Spleen (tissue), 11 donors: ENCODE measurements at regions not wholly inside any gene's neighbourhood (a gene's known extent, or its start where the extent isn't known, plus 50 kb on each side); places are given as distances from the start of the nearest gene placed in this dataset.
"Not testable (repeated sequence)": the region's sequence is repeated elsewhere in the genome, so short reads cannot be mapped to it uniquely, and the experiment has no call there.

Experiments used
- DNase-seq: peaks from one replicate; pipeline ENCODE4 v3.0.0-alpha.2; 2020
- H3K27ac ChIP-seq, 8 donors: fragments of 200-600 bp; sonication (generic) in 7 of 8; 1 replicate in 4 of 8; 2 replicates in 4 of 8; pipeline versions ENCODE4 v1.5.0 to v1.8.0; 2016 to 2021; ENCODE audit warnings: inconsistent platforms in 4 of 8, mild to moderate bottlenecking in 4 of 8, moderate library complexity in 1 of 8
- H3K27me3 ChIP-seq, 7 donors: fragments of 200-600 bp; sonication (generic) in 6 of 7; replicated peaks in 1 of 7; 1 replicate in 4 of 7; 2 replicates in 3 of 7; pipeline versions ENCODE4 v1.5.0 to v1.8.0; 2016 to 2021; ENCODE audit warnings: inconsistent platforms in 3 of 7, mild to moderate bottlenecking in 1 of 7
- H3K36me3 ChIP-seq, 6 donors: fragments of 200-600 bp; sonication (generic) in 5 of 6; 1 replicate in 4 of 6; 2 replicates in 2 of 6; pipeline versions ENCODE4 v1.5.0 to v1.8.0; 2016 to 2021; ENCODE audit warnings: inconsistent platforms in 2 of 6
- H3K4me1 ChIP-seq, 6 donors: fragments of 200-600 bp; sonication (generic) in 5 of 6; 1 replicate in 3 of 6; 2 replicates in 3 of 6; pipeline versions ENCODE4 v1.5.0 to v1.8.0; 2016 to 2021; ENCODE audit warnings: inconsistent platforms in 3 of 6
- H3K4me3 ChIP-seq, 8 donors: fragments of 200-600 bp; sonication (generic) in 7 of 8; 1 replicate in 4 of 8; 2 replicates in 4 of 8; pipeline versions ENCODE4 v1.5.0 to v1.8.0; 2016 to 2021; ENCODE audit warnings: inconsistent platforms in 4 of 8, mild to moderate bottlenecking in 4 of 8, moderate library complexity in 2 of 8
- H3K9me3 ChIP-seq, 8 donors: fragments of 200-600 bp; sonication (generic) in 7 of 8; 1 replicate in 4 of 8; 2 replicates in 4 of 8; pipeline versions ENCODE4 v1.5.0 to v1.8.0; 2016 to 2021; ENCODE audit warnings: inconsistent platforms in 4 of 8
- POLR2A ChIP-seq, 3 donors: fragments of 450-650 bp; IDR thresholded peaks; one replicate each; pipeline ENCODE4 v1.5.1; 2017; ENCODE audit warnings: antibody characterized with exemption in 3 of 3, mild to moderate bottlenecking in 1 of 3
- POLR2AphosphoS5 ChIP-seq, 3 donors: sonication (generic); formaldehyde crosslinking; IDR thresholded peaks; one replicate each; pipeline ENCODE4 v1.5.1; 2017; ENCODE audit warnings: antibody characterized with exemption in 3 of 3
- WGBS, 5 donors: extraction: QIAGEN DNeasy Blood & Tissue Kit in 3 of 5; methylation state at CpG; one replicate each; pipeline versions ENCODE4 v1.1.5 to v1.1.7; 2013 to 2018; 5-methylcytosine and 5-hydroxymethylcytosine counted together
- intact Hi-C: fragments of 100-400 bp; cut with DNase I; formaldehyde crosslinking; loops from one replicate; pipeline ENCODE4 v1.15.0; 2023; ENCODE audit warnings: low total_unique reads
- TF ChIP-seq, protein P1 (sequence below), 11 experiments: fragments of 200-600 bp in 7 of 11; fragments of 450-650 bp in 4 of 11; sonication (generic) in 4 of 11; IDR thresholded peaks in 8 of 11; conservative IDR thresholded peaks in 3 of 11; 1 replicate in 7 of 11; 2 replicates in 4 of 11; pipeline versions ENCODE4 v1.4.0 to v1.8.0; 2016 to 2021; ENCODE audit warnings: antibody characterized with exemption in 11 of 11, inconsistent platforms in 4 of 11, mild to moderate bottlenecking in 1 of 11
- donor health status: healthy with polysubstance abuse.
- donor health status: DM: no; HTN: no; CAD: no; lungs with moderate emphysema.
- donor health status: DM: no; HTN: no; CAD: no.
- donor health status: Bipolar disorder and iron deficiency.
- donor health status: healthy.
- donor health status: DM: no; HTN: no; CAD: no.
- donor health status: DM: yes; HTN: yes; CAD: no.

DNA sequence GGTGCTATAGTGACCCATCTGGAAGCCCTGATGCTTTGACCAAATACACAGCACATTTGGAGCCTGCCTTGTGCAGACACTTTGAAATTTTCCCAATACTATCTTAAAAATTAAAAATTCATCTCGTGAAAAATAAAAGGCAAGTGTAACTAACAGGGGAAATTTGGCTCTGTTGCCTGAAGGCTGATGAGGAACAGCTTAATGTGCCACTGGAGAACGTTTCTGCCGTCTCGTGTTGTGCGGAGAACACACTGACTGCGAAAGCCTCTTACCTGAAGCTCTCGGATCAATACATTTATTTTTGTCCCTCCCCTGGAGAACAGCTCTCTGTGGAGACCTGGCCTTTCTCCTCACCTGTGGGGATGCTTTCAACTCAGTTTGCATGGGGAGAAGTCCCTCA, 77.2 kb upstream of the CHST15 start:
- peaks cover 0 to 3% (median 0%) of the 10 kb centered on the region in 7 donors for H3K27me3 ChIP-seq
- H3K9me3 ChIP-seq: no peaks in the 10 kb centered on the region
- 84 to 94% (median 91%) methylated on average over 7 of the region's 7 CpGs for WGBS, 5 donors
- TF ChIP-seq POLR2A (IDR thresholded peaks at IDR 0.05) (no peak), POLR2AphosphoS5 (IDR thresholded peaks at IDR 0.05) (no peak)
- TF ChIP-seq, protein P1, sequence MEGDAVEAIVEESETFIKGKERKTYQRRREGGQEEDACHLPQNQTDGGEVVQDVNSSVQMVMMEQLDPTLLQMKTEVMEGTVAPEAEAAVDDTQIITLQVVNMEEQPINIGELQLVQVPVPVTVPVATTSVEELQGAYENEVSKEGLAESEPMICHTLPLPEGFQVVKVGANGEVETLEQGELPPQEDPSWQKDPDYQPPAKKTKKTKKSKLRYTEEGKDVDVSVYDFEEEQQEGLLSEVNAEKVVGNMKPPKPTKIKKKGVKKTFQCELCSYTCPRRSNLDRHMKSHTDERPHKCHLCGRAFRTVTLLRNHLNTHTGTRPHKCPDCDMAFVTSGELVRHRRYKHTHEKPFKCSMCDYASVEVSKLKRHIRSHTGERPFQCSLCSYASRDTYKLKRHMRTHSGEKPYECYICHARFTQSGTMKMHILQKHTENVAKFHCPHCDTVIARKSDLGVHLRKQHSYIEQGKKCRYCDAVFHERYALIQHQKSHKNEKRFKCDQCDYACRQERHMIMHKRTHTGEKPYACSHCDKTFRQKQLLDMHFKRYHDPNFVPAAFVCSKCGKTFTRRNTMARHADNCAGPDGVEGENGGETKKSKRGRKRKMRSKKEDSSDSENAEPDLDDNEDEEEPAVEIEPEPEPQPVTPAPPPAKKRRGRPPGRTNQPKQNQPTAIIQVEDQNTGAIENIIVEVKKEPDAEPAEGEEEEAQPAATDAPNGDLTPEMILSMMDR (IDR thresholded peaks at IDR 0.05 in 8 of 11, conservative IDR thresholded peaks at IDR 0.05 in 3 of 11): no peak
- H3K36me3 ChIP-seq: no peaks in the 10 kb centered on the region
- peaks cover 0 to 5% (median 0%) of the 10 kb centered on the region in 6 donors for H3K4me1 ChIP-seq
- no peak for DNase-seq
- no peak overlapping the region for H3K27ac ChIP-seq
- no peak overlapping the region for H3K4me3 ChIP-seq
- intact Hi-C loops: no loop called here

DNA sequence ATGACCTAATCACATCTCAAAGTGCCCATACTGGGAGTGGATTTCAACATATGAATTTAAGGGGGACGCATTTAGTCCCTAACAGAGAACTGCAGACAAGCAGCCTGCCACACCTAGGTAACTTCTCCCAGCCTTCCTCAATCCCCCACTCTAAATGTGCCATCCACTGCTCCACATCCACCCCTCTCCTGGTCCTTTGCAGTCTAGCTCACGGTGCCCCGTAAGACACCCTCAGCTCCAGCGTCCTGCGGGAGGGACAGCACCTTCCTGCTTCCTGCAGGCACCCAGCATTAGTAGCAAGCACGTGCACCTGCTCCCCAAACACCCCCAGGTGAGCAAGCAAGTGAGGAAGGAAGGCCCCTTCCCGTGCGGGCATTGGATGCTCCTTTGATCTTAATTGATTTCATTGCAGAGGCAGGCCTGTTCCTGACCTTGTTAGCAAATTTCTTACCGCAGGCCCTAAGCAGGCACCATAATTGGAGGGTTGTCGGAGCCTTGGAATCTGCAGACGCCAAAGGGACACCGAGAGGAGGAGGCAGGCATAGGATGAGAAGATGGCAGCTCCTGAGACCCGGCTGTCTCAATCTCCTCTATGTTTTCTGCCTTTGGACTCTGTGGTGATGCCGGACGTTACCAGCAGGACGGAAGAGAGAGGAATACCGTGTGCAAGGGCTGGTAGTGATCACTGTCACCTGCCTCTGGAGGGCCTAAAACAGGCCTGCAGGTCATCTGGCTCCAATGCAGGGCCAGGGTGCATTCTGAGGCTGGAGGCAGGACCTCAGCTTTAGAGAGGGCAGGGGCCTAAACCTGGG, 75.8 kb upstream of the CHST15 start:
- intact Hi-C loops: no loop called here
- TF ChIP-seq POLR2AphosphoS5 (IDR thresholded peaks at IDR 0.05): no peak
- TF ChIP-seq POLR2A (IDR thresholded peaks at IDR 0.05): no peak
- TF ChIP-seq, protein P1 (IDR thresholded peaks at IDR 0.05 in 8 of 11, conservative IDR thresholded peaks at IDR 0.05 in 3 of 11): no peak
- H3K4me3 ChIP-seq: no peak overlapping the region
- no peak overlapping the region for H3K27ac ChIP-seq
- no peaks in the 10 kb centered on the region for H3K36me3 ChIP-seq
- no peaks in the 10 kb centered on the region for H3K9me3 ChIP-seq
- peak; percentile 62 for DNase-seq
- no peaks in the 10 kb centered on the region for H3K4me1 ChIP-seq
- no peaks in the 10 kb centered on the region for H3K27me3 ChIP-seq
- 88 to 96% (median 91%) methylated on average over 15 to 17 of the region's 17 CpGs for WGBS, 5 donors

DNA sequence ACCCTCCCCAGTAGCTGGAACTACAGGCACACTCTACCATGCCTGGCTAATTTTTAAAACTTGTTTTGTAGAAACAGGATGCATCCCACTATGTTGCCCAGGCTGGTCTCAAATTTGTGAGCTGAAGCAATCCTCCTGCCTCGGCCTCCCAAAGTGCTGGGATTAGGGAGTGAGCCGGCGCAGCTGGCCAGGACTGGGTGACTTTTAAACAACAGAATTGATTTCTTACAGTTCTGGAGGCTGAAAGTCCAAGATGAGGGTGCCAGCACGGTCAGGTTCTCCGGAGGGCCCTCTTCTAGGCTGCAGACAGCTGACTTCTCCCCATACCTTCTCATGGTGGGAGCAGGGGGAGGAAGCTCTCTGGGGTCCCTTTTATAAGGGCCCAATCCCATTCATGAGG, 75.2 kb upstream of the CHST15 start:
- no peak for DNase-seq
- no peaks in the 10 kb centered on the region for H3K4me1 ChIP-seq
- WGBS, 5 donors: 83 to 100% (median 98%) methylated on average over 3 to 5 of the region's 5 CpGs
- H3K27me3 ChIP-seq: no peaks in the 10 kb centered on the region
- no peak overlapping the region for H3K4me3 ChIP-seq
- TF ChIP-seq POLR2AphosphoS5 (IDR thresholded peaks at IDR 0.05) (no peak), POLR2A (IDR thresholded peaks at IDR 0.05) (no peak)
- TF ChIP-seq, protein P1 (IDR thresholded peaks at IDR 0.05 in 8 of 11, conservative IDR thresholded peaks at IDR 0.05 in 3 of 11): no peak
- H3K9me3 ChIP-seq: no peaks in the 10 kb centered on the region
- intact Hi-C loops: no loop called here
- no peaks in the 10 kb centered on the region for H3K36me3 ChIP-seq
- H3K27ac ChIP-seq: no peak overlapping the region

DNA sequence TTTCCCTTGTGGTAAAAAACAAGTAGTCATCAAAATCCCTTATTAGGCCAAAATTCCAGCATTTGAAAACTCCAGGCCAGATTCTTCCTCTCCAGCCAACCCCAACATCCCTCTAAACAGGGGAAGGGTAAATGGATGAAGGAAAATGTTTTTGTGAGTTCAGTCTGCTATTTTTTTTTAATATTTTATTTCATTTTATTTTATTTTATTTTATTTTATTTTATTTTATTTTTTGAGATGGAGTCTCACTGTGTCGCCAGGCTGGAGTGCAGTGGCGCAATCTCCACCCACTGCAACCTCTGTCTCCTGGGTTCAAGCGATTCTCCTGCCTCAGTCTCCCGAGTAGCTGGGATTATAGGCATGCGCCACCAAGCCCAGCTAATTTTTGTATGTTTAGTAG, 74.5 kb upstream of the CHST15 start:
- H3K9me3 ChIP-seq, DNase-seq, H3K36me3 ChIP-seq, H3K4me1 ChIP-seq, H3K4me3 ChIP-seq, H3K27me3 ChIP-seq, intact Hi-C loops, H3K27ac ChIP-seq: not testable (repeated sequence)
- 94 to 99% (median 95%) methylated on average over 5 of the region's 5 CpGs for WGBS, 5 donors
